ENCODE measurements at regions not wholly inside any gene's neighbourhood (a gene's known extent, or its start where the extent isn't known, plus 50 kb on each side); places are given as distances from the start of the nearest gene placed in this dataset.

GRCh38 chr9:118091711-118092500, 387.7 kb downstream of the TLR4 start:
- WGBS (ENCODE audit: missing lambda C conversion rate): 57% methylated on average over 8 of the region's 8 CpGs
- H3K4me3 ChIP-seq: no peak overlapping the region
- H3K9me3 ChIP-seq: no peaks in the 10 kb centered on the region
- no peak overlapping the region for H3K4me2 ChIP-seq
- FAIRE-seq: no peak
- no peak overlapping the region for H3K27ac ChIP-seq
- ATAC-seq: no peak
- no peak for TF ChIP-seq EHF (CRISPR knock-in tag; IDR thresholded peaks at IDR 0.05)
- no peak for TF ChIP-seq MYC (IDR thresholded peaks at IDR 0.05; ENCODE audit: borderline replicate concordance, low read length)
- no peak for TF ChIP-seq ZSCAN20 (CRISPR knock-in tag; IDR thresholded peaks at IDR 0.05)
- TF ChIP-seq, protein P1, sequence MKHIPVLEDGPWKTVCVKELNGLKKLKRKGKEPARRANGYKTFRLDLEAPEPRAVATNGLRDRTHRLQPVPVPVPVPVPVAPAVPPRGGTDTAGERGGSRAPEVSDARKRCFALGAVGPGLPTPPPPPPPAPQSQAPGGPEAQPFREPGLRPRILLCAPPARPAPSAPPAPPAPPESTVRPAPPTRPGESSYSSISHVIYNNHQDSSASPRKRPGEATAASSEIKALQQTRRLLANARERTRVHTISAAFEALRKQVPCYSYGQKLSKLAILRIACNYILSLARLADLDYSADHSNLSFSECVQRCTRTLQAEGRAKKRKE (CRISPR knock-in tag; IDR thresholded peaks at IDR 0.05; ENCODE audit: low read depth): no peak
- no peak for TF ChIP-seq MAZ (IDR thresholded peaks at IDR 0.05; ENCODE audit: borderline replicate concordance, low read depth, low read length)
- no peak for TF ChIP-seq JUNB (IDR thresholded peaks at IDR 0.05)
- no peak for TF ChIP-seq REST (IDR thresholded peaks at IDR 0.05)
- TF ChIP-seq TP53 (CRISPR knock-in tag; IDR thresholded peaks at IDR 0.05): no peak
- TF ChIP-seq EP300 (IDR thresholded peaks at IDR 0.05): no peak
- DNase-seq (ENCODE audit: low read depth in 1 of 2, low spot score in 1 of 2): no peak
- ChIA-PET CTCF (no interaction called here), POLR2A (no interaction called here)
- H3K4me1 ChIP-seq: no peaks in the 10 kb centered on the region

DNA sequence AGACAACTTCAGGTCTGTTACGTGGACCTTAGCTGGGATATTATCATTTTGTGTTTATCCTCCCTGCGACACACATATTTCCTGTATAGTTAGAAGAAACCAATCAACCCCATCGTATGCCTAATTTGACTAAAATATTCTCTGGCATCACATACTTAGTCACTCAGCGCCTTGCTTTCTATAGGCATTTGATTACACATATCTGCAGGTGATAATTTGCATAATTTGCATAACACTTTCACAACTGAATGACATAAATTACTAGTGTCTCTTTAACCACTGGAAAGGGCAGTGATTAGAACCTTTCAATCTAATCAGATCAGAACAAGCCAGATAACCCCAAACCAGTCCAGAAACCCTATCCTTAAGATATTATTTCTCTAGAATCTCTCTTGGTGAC, 390.2 kb downstream of the TLR4 start:
- Histone ChIP-seq H3K9me3 (no peaks in the 10 kb centered on the region), H3K27ac (no peak overlapping the region), H3K4me1 (no peaks in the 10 kb centered on the region), H3K4me3 (no peak overlapping the region), H3K4me2 (no peak overlapping the region)
- under 1% methylated on average over 4 of the region's 4 CpGs for WGBS (ENCODE audit: missing lambda C conversion rate)
- DNase-seq (ENCODE audit: low read depth in 1 of 2, low spot score in 1 of 2): no peak
- no peak for ATAC-seq
- CTCF ChIA-PET: no interaction called here
- FAIRE-seq: no peak
- TF ChIP-seq EHF (CRISPR knock-in tag; IDR thresholded peaks at IDR 0.05) (no peak), FOXS1 (CRISPR knock-in tag; IDR thresholded peaks at IDR 0.05) (no peak), FOSL2 (IDR thresholded peaks at IDR 0.05) (no peak), FOSL2 (CRISPR knock-in tag; IDR thresholded peaks at IDR 0.05) (no peak), RFX5 (IDR thresholded peaks at IDR 0.05) (no peak), HOXA7 (CRISPR knock-in tag; IDR thresholded peaks at IDR 0.05) (no peak), MAX (IDR thresholded peaks at IDR 0.05) (no peak), EHMT2 (IDR thresholded peaks at IDR 0.05; ENCODE audit: low read depth) (no peak), POLR2A (IDR thresholded peaks at IDR 0.05; ENCODE audit: low read length) (no peak), HDAC2 (IDR thresholded peaks at IDR 0.05) (no peak), SMC3 (IDR thresholded peaks at IDR 0.05) (no peak), RAD21 (conservative IDR thresholded peaks at IDR 0.05 in 1 of 2, IDR thresholded peaks at IDR 0.05 in 1 of 2) (no peak), ESRRA (IDR thresholded peaks at IDR 0.05; ENCODE audit: borderline replicate concordance, low read length) (no peak), NR3C1 (IDR thresholded peaks at IDR 0.05) (no peak), ZSCAN20 (CRISPR knock-in tag; IDR thresholded peaks at IDR 0.05) (no peak), CTCF (IDR thresholded peaks at IDR 0.05) (no peak)
- TF ChIP-seq, protein P2, sequence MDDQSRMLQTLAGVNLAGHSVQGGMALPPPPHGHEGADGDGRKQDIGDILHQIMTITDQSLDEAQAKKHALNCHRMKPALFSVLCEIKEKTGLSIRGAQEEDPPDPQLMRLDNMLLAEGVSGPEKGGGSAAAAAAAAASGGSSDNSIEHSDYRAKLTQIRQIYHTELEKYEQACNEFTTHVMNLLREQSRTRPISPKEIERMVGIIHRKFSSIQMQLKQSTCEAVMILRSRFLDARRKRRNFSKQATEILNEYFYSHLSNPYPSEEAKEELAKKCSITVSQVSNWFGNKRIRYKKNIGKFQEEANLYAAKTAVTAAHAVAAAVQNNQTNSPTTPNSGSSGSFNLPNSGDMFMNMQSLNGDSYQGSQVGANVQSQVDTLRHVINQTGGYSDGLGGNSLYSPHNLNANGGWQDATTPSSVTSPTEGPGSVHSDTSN (IDR thresholded peaks at IDR 0.05): no peak
- POLR2A ChIA-PET: no interaction called here

Measured in A549 (cell line).